ENCODE measurements at regions not wholly inside any gene's neighbourhood (a gene's known extent, or its start where the extent isn't known, plus 50 kb on each side); places are given as distances from the start of the nearest gene placed in this dataset.
A peak's percentile ranks its signal among the peaks of the same experiment; 100 is the strongest.

DNA sequence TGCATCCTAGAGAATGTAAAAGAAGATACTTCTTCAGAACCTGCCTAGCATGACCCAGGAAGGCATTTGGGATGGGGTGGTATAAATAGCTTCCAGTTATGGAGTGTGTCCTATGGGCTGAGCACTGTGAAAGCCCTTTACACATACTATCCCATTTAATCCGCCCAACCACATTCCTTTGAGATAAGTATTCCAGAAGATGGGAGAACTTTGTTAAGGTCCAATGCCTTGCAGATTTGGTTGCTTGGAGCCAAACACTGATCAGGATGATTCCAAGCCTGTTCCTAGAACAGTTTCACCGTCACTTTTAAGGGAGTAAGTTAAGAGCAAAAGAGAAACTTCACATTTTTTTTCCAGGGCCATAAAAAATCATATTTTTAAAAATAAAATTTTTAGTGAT is 82.5 kb upstream of the CLMN start:
- Mint-ChIP-seq H3K27ac (peak overlapping the region in 1 of 6 donors; percentile 58), H3K4me3 (no peak overlapping the region), H3K27me3 (no peaks in the 10 kb centered on the region), H3K4me1 (peaks cover 0 to 4% (median 0%) of the 10 kb centered on the region in 3 donors), H3K36me3 (no peaks in the 10 kb centered on the region), H3K9me3 (no peaks in the 10 kb centered on the region)
- DNase-seq = no peak
- no peak for ATAC-seq (ENCODE audit: low read depth in 2 of 2)

DNA sequence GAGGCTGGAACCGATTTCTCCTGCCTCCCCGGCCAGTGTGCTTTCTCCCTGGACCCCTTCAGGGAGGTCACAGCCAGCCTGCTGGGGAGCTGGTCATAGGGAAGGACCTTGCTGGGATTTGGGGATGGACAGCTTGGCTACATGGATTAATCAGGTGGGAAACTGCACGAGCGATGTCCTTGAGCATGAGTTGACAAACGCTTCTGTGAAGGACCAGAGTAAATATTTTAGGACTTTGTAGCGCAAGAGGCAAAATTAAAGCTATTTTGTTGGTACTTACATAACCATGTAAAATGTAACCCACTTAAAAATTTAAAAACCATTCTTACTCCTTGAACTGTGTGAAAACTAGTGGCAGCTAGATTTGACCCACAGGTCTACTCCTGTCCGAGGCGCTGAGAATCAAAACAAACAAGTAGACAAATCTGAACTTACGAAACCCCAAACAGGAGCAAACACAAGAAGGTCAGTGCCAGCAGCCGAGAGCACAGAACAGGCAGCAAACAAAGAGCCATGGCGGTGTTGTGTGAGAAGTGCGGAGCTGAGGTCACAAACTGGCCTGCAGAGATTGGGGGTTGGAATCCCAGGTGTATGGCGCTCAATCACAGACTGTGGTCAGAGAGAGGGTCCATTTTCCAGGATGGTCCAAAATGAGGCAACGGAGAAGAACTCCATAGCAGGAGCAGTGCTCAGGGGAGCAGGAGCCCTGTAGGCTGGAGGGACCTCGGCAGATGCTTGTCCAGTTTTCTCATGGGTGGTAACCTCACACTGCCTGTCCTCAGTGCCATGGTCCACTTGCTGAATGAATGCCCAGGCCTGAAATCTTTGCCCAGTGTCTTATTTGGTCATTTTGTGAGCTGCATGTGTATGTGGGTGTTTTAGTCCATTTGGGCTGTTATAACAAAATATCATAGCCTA is 79.2 kb upstream of the CLMN start:
- Mint-ChIP-seq H3K9me3 (peaks cover 0 to 9% (median 6%) of the 10 kb centered on the region in 7 donors), H3K27ac (no peak overlapping the region), H3K36me3 (peaks cover 6 to 7% of the 10 kb centered on the region in 2 donors), H3K27me3 (no peaks in the 10 kb centered on the region), H3K4me1 (peaks cover 8 to 11% (median 10%) of the 10 kb centered on the region in 3 donors), H3K4me3 (no peak overlapping the region)
- ATAC-seq (ENCODE audit: low read depth in 2 of 2) = no peak
- DNase-seq = no peak

DNA sequence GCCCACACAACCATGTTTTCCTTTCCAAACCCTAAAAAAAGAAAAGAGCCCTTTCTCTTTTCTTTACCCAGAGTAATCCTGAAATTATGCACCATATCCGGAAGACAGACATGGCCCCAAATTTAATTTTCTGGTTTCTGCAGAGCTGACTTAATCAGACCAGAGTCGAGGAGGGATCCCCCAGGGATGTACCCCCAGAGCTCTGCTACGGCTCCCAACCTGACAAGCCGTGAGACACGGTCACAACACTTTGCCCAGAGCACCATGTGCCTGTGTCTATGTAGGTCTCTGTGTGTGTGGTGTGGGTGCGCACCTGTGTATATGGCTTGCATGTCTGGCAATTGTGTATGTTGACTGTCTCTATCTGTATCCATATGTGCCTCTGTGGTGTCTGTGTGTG is 77.6 kb upstream of the CLMN start:
- no peak overlapping the region for H3K4me3 Mint-ChIP-seq
- DNase-seq = no peak
- H3K4me1 Mint-ChIP-seq = peaks cover 9 to 11% (median 10%) of the 10 kb centered on the region in 3 donors
- no peaks in the 10 kb centered on the region for H3K27me3 Mint-ChIP-seq
- H3K9me3 Mint-ChIP-seq = peaks cover 0 to 9% (median 6%) of the 10 kb centered on the region in 7 donors
- ATAC-seq (ENCODE audit: low read depth in 2 of 2) = no peak
- peaks cover 6 to 8% of the 10 kb centered on the region in 2 donors for H3K36me3 Mint-ChIP-seq
- H3K27ac Mint-ChIP-seq = no peak overlapping the region

DNA sequence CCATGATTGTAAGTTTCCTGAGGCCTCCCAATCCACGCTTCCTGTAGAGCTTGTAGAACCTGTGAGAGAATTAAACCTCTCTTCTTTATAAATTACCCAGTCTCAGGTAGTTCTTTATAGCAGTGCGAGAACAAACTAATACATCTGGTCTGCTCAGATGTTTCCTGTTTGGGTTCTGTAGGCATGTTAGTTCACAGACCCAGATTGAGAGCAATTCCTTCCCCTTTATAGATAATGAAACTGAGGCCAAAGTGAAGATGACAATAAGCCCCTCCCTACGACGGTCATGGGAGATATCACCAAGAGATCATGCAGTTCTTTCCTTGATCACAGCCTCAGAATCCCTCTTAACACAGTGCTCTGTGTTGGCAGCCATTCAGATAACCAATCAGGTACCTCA is 76.5 kb upstream of the CLMN start:
- Mint-ChIP-seq H3K4me3 (peak overlapping the region in 7 of 8 donors; percentile 3 to 93 (median 90)), H3K27ac (peak overlapping the region in 4 of 6 donors; percentile 91 to 98 (median 96)), H3K27me3 (no peaks in the 10 kb centered on the region), H3K9me3 (peaks cover 0 to 9% (median 6%) of the 10 kb centered on the region in 7 donors), H3K36me3 (peaks cover 6 to 9% of the 10 kb centered on the region in 2 donors), H3K4me1 (peaks cover 9 to 11% (median 10%) of the 10 kb centered on the region in 3 donors)
- DNase-seq (peak; percentile 63), ATAC-seq (ENCODE audit: low read depth in 2 of 2) (peak; percentile 98)

DNA sequence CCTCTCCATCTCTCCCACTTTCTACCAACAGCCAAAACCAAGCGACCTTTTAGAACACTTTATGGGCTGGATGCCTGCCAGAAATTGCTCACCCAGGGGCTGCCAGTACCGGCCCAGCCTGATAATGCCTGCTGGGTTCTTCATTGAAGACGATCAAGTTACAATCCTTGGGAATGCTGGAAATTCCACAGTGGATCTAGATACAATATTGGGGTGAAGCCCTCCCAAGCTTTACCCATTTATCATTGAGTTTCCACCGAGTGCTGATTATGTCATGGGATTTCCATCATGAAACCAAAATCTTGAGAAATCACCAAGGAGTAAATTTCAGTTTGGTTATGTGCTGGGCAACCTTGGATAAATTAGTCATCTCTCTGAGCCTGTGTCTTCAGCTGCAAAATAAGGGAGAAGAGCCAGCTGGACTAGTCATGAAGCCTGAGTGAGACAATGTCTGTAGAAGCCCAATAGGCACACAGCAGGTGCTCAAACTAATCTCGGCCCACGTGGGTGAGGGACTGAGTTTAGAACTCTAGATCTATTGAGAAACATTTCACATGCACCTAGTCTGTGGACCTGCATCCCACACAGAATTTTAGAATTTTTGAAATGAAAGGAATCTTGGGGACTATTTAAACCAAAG is 75.5 kb upstream of the CLMN start:
- Mint-ChIP-seq H3K36me3 (peaks cover 6 to 19% of the 10 kb centered on the region in 2 donors), H3K4me3 (peak overlapping the region in 5 of 8 donors; percentile 27 to 91 (median 44)), H3K9me3 (peaks cover 3 to 15% (median 8%) of the 10 kb centered on the region in 7 donors), H3K27ac (peak overlapping the region in 3 of 6 donors; percentile 84 to 98 (median 91)), H3K4me1 (peaks cover 9 to 11% (median 10%) of the 10 kb centered on the region in 3 donors), H3K27me3 (no peaks in the 10 kb centered on the region)
- ATAC-seq (ENCODE audit: low read depth in 2 of 2) = no peak
- no peak for DNase-seq

DNA sequence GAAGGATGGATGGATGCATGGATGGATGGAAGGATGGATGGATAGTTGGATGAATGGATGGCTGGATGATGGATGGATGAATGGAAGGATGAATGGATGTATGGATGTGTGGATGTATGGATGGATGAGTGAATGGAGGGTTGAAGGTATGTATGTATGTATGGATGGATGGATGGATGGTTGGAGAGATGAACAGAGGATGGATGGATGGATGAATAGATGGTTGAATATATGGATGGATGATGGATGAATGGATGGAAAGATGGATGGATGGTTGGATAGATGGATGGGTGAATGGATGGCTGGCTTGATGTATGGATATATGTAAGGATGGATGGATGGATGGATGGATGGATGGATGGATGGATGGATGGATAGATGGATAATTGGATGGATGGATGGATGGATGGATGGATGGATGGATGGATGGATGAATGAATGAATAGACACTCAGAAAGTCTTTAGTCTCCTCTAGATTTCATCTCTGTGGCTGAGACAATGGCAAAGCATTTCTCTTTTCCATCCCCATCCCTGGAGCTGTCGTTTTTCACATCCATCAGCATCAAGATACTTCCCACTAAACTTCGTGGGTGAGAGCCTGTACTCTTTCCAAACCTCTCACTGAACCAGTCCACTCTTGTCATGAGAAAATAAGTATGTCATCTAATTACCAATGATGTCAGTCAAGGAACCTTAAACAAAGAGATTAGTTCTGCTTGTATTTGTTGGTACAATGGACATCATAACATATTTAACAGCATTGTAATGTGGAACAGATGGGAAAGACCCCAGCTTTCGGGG is 74.8 kb upstream of the CLMN start:
- Mint-ChIP-seq H3K27ac (peak overlapping the region in 5 of 6 donors; percentile 24 to 97 (median 52)), H3K4me1 (peaks cover 9 to 10% (median 9%) of the 10 kb centered on the region in 3 donors), H3K9me3 (peaks cover 3 to 16% (median 12%) of the 10 kb centered on the region in 7 donors), H3K36me3 (peaks cover 6 to 19% of the 10 kb centered on the region in 2 donors), H3K4me3 (peak overlapping the region in 6 of 8 donors; percentile 5 to 50 (median 33)), H3K27me3 (no peaks in the 10 kb centered on the region)
- DNase-seq = no peak
- no peak for ATAC-seq (ENCODE audit: low read depth in 2 of 2)

DNA sequence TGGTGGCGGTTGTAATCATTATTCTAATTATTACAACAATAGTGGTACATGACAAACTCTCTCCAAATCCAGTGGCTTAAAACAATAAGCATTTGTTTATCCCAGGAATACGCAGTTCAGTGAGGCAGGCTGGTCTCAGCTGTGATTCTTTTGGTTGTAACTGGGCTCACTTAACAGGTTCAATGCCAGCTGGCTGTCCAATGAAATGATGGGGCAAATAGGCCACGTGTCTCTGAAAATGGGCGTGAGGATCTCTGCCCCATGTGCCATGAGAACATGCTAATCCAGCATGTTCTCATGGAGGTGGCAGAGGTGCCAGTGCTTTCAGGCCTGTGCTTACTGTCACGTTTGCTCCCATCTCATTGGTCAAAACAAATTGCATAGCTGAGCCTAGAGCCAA is 73.1 kb upstream of the CLMN start:
- ATAC-seq (ENCODE audit: low read depth in 2 of 2) = no peak
- Mint-ChIP-seq H3K27ac (peak overlapping the region in 2 of 6 donors; percentile 44 to 58), H3K4me1 (peaks cover 7 to 10% (median 9%) of the 10 kb centered on the region in 3 donors)

DNA sequence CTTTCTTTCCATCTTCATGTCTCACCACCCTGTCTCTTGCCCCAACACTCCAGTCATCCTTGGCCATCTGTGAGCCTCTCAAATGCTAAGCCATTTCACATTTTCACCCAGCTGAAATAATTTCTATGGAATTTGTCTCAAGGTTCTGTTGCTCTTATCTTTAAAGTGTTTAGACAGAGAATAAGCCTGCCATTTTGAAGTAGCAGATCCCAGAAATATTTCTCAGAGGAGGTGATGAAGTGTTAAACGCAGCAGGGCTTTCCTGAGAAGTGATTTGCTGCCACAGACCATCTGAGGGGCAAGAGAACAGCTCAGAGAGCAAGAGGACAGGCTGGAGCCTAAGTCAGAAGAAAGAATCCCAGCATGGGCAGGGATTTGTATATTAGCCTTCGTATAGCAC is 71.6 kb upstream of the CLMN start:
- peaks cover 5 to 15% (median 8%) of the 10 kb centered on the region in 3 donors for H3K27me3 Mint-ChIP-seq
- peak overlapping the region in 2 of 6 donors; percentile 18 to 37 for H3K27ac Mint-ChIP-seq
- no peak overlapping the region for H3K4me3 Mint-ChIP-seq
- peaks cover 7 to 10% (median 9%) of the 10 kb centered on the region in 3 donors for H3K4me1 Mint-ChIP-seq
- DNase-seq (no peak), ATAC-seq (ENCODE audit: low read depth in 2 of 2) (no peak)
- peaks cover 3 to 20% (median 12%) of the 10 kb centered on the region in 7 donors for H3K9me3 Mint-ChIP-seq
- H3K36me3 Mint-ChIP-seq = peaks cover 5 to 19% of the 10 kb centered on the region in 2 donors

More for the DNA sequence above, 73.1 kb upstream of the CLMN start:
- Mint-ChIP-seq H3K4me3 (no peak overlapping the region), H3K27me3 (peaks cover 0 to 3% (median 0%) of the 10 kb centered on the region in 3 donors), H3K36me3 (peaks cover 6 to 19% of the 10 kb centered on the region in 2 donors), H3K9me3 (peaks cover 3 to 20% (median 12%) of the 10 kb centered on the region in 7 donors)
- DNase-seq = no peak

DNA sequence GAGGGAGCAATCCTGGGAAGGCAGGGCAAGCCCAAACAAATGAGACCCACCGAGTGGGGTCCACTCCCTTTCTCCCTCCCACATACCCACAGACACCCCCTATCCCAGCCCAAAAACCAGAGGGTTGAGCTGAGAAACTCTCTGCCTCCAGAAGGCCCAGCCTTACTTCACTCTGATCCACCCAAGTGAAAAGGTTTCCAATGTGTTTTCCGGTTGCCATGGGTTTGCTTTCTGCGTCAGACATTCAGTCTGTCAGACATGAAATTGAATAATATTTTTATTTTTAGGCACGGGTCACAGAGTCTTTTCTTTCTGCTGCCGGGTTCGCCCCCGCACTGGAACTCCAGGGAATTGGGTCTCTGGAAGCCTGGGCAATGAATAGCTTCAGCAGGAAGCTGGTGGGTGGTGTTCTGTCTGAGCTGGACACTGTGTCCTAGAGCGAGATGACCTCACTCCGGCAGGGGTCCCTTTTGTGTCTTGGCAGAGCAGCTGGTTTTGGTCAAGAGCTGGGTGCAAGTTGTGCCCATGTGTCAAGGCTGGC is 69.8 kb upstream of the CLMN start:
- peaks cover 5 to 30% (median 8%) of the 10 kb centered on the region in 3 donors for H3K27me3 Mint-ChIP-seq
- no peak overlapping the region for H3K27ac Mint-ChIP-seq
- H3K4me3 Mint-ChIP-seq = no peak overlapping the region
- peaks cover 0 to 18% of the 10 kb centered on the region in 2 donors for H3K36me3 Mint-ChIP-seq
- no peak for ATAC-seq (ENCODE audit: low read depth in 2 of 2)
- peaks cover 3 to 15% (median 8%) of the 10 kb centered on the region in 7 donors for H3K9me3 Mint-ChIP-seq
- H3K4me1 Mint-ChIP-seq = peaks cover 6 to 12% (median 7%) of the 10 kb centered on the region in 3 donors
- DNase-seq = no peak

DNA sequence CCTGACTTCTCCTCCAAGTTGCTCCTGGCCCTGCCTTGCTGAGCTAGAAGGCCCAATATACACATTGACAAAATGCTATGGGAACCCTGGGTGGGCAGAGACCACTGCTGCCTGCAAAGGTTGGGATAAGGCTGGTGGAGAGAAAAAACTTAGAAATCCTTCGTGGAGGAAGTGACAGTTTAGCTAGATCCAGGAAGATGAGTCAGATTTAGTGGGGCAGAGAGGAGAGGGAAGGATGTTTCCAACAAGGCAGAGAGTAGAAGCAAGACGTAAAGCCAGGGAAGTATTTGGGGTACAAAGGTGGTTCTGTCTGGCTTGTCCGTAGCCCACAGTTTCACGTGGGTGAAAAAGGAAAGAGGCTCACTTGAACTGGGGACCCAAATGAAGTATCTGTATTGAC is 69.0 kb upstream of the CLMN start:
- ATAC-seq (ENCODE audit: low read depth in 2 of 2) (no peak), DNase-seq (no peak)
- peaks cover 0 to 13% (median 4%) of the 10 kb centered on the region in 7 donors for H3K9me3 Mint-ChIP-seq
- H3K4me3 Mint-ChIP-seq = peak overlapping the region in 1 of 8 donors; percentile 33
- peaks cover 5 to 32% (median 8%) of the 10 kb centered on the region in 3 donors for H3K27me3 Mint-ChIP-seq
- H3K27ac Mint-ChIP-seq = peak overlapping the region in 1 of 6 donors; percentile 30
- peaks cover 0 to 11% of the 10 kb centered on the region in 2 donors for H3K36me3 Mint-ChIP-seq
- H3K4me1 Mint-ChIP-seq = peaks cover 0 to 5% (median 0%) of the 10 kb centered on the region in 3 donors

DNA sequence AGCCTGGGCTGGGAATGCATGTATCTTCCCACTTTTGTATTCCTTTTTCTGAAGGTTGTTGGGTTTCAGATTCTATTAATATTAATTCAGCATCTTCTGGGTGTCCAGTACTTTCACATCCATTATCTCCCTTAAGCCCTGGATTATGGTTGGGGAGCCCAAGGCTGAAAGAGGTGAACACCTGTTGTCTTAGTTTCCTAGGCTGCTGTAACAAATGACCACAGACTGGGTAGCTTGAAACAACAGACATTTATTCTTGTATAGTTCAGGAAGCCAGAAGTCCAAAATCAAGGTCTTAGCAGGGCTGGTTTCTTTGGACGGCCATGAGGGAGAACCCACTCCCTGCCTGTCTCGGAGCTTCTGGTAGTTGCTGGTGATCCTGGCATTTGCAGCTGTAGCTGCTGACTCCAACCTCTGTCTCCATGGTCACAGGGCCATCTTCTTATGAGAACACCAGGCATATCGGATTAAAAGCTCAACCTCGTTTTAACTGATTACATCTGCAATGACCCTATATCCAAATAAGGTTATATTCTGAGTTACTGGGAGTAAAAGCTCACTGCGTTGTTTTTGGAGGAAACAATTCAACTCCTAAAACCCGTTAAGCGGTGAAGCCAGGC is 68.2 kb upstream of the CLMN start:
- Mint-ChIP-seq H3K27me3 (peaks cover 5 to 32% (median 8%) of the 10 kb centered on the region in 3 donors), H3K4me3 (no peak overlapping the region), H3K27ac (no peak overlapping the region), H3K9me3 (peaks cover 0 to 13% (median 4%) of the 10 kb centered on the region in 7 donors), H3K36me3 (peaks cover 0 to 11% of the 10 kb centered on the region in 2 donors), H3K4me1 (peaks cover 0 to 5% (median 0%) of the 10 kb centered on the region in 3 donors)
- no peak for DNase-seq
- no peak for ATAC-seq (ENCODE audit: low read depth in 2 of 2)

DNA sequence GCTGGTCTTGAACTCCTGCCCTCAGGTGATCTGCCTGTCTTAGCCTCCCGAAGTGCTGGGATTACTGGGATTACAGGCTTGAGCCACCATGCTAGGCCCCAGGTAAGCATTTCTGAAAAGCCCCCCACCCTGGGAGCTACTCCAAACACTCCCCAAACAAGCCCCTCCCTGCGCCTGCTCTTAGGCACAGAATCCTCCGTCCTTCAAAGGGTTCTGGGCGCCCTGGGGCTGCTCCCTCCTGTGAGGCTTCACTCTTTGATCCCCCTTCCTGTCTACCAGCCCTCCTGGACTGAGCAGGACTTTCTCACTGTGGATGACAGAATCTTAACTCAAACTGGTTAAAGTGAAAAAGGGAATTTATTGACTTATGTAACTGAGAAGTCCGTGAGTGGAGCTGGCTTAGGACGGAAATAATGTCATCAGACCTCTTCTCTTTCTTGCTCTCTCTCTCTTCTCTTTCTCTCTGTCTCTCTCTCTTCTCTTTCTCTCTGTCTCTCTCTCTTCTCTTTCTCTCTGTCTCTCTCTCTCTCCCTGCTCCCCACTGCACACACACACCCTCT is 66.9 kb upstream of the CLMN start:
- Mint-ChIP-seq H3K4me1 (peaks cover 0 to 5% (median 0%) of the 10 kb centered on the region in 3 donors), H3K9me3 (peaks cover 0 to 16% (median 4%) of the 10 kb centered on the region in 7 donors), H3K27me3 (peaks cover 5 to 32% (median 8%) of the 10 kb centered on the region in 3 donors), H3K36me3 (peaks cover 0 to 15% of the 10 kb centered on the region in 2 donors), H3K4me3 (no peak overlapping the region), H3K27ac (peak overlapping the region in 1 of 6 donors; percentile 1)
- DNase-seq = no peak
- no peak for ATAC-seq (ENCODE audit: low read depth in 2 of 2)
